Erythroblast (primary cell): ENCODE measurements at regions not wholly inside any gene's neighbourhood (a gene's known extent, or its start where the extent isn't known, plus 50 kb on each side); places are given as distances from the start of the nearest gene placed in this dataset.

Experiments
- GATA1 ChIP-seq: IDR thresholded peaks from 2 replicates; pipeline ENCODE4 v1.6.1; 2011; ENCODE audit warnings: low read depth, mild to moderate bottlenecking, control low read depth, low read length, moderate library complexity
- POLR2A ChIP-seq: IDR thresholded peaks from 2 replicates; pipeline ENCODE4 v1.6.1; 2011; ENCODE audit warnings: mild to moderate bottlenecking, low read length

DNA sequence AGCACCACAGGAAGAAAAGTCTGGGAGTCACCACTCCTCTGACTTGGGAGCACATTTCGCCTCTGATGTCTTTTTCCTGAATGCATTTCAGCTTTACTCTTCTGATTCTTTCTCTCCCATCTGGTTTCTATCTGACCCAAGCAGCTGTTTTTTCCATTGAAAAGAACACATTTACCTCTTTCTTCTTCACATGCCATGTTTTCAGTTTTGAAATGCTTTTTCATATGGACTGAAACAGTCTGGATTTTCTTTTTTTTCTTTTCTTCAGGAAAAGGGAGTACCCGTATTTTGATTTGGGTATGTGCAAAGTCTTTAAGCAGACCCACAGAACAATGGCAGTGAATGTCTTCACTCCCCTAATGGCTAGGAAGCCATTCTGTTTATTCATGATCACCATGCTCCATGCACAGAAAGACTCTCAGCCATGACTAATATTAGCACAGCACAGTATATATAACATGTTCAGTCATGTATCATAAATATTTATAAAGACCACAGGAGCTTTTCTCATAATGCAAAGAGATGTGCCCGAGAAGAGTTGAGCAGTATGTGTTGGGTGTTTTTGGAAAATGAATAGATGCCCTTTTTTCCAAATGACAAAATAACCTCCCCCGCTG, 82.7 kb upstream of the LRIG1 start:
- TF ChIP-seq POLR2A (no peak), GATA1 (no peak)
